Kidney (tissue), 13 donors: ENCODE measurements at regions not wholly inside any gene's neighbourhood (a gene's known extent, or its start where the extent isn't known, plus 50 kb on each side); places are given as distances from the start of the nearest gene placed in this dataset.

ENCODE experiments used
- DNase-seq, 5 donors: peaks; one replicate each; pipeline ENCODE4 v3.0.0-alpha.2; 2013 to 2020
- FAIRE-seq: peaks from 2 replicates; lab custom pipeline; 2012; peaks lifted over from hg19 to GRCh38; lab: Jason Lieb, UNC
- H3K27ac ChIP-seq, 2 donors: one replicate each; pipeline ENCODE4 v1.7.0; 2013; ENCODE audit warnings: low read depth in 2 of 2, low read length in 2 of 2, inconsistent platforms in 1 of 2
- H3K27me3 ChIP-seq: one replicate; pipeline ENCODE4 v1.7.1; 2013; ENCODE audit warnings: low read length, inconsistent platforms; ENCODE audit not compliant: control insufficient read depth, insufficient read depth
- H3K36me3 ChIP-seq, 3 donors: one replicate each; pipeline versions ENCODE4 v1.7.0 to v1.7.1; 2013; ENCODE audit warnings: low read length in 3 of 3, control low read depth in 1 of 3, inconsistent platforms in 1 of 3; ENCODE audit not compliant: insufficient read depth in 3 of 3, control insufficient read depth in 2 of 3
- H3K4me1 ChIP-seq, 3 donors: one replicate each; pipeline versions ENCODE4 v1.7.0 to v1.7.1; 2013; ENCODE audit warnings: low read length in 3 of 3, inconsistent platforms in 1 of 3, low read depth in 1 of 3; ENCODE audit not compliant: control insufficient read depth in 2 of 3, insufficient read depth in 2 of 3
- H3K4me3 ChIP-seq, 3 donors: one replicate each; pipeline versions ENCODE4 v1.7.0 to v1.8.1; 2013; ENCODE audit warnings: low read length in 3 of 3, control low read depth in 1 of 3, inconsistent platforms in 1 of 3
- H3K9ac ChIP-seq, 3 donors: one replicate each; pipeline versions ENCODE4 v1.7.0 to v1.7.1; 2013; ENCODE audit warnings: low read length in 3 of 3, control low read depth in 1 of 3, inconsistent platforms in 1 of 3
- H3K9me3 ChIP-seq, 3 donors: one replicate each; pipeline versions ENCODE4 v1.7.0 to v1.7.1; 2013; ENCODE audit warnings: low read length in 3 of 3, control low read depth in 1 of 3, inconsistent platforms in 1 of 3; ENCODE audit not compliant: control insufficient read depth in 2 of 3, insufficient read depth in 1 of 3
- CTCF ChIP-seq: IDR thresholded peaks from 3 replicates; pipeline ENCODE4 v1.5.1; 2012; ENCODE audit warnings: mild to moderate bottlenecking, moderate library complexity, borderline replicate concordance; ENCODE audit not compliant: insufficient read depth; ENCODE audit errors: extremely low read depth
- intact Hi-C: fragments of 100-400 bp; cut with DNase I; formaldehyde crosslinking; loops from one replicate; pipeline ENCODE4 v1.11.1; 2022
- donor health status: control.
- donor health status: control.
- donor health status: control.
- donor health status: control.
- donor health status: control.
- donor health status: DM: yes; HTN: yes; CAD: no.
- donor health status: Normal renal cell carcinoma (clear cell type).

- Histone ChIP-seq H3K9ac (no peak overlapping the region), H3K4me1 (peaks cover 0 to 3% (median 3%) of the 10 kb centered on the region in 3 donors), H3K9me3 (no peaks in the 10 kb centered on the region), H3K27ac (peak overlapping the region in 1 of 2 donors; percentile 54), H3K27me3 (no peaks in the 10 kb centered on the region), H3K36me3 (no peaks in the 10 kb centered on the region), H3K4me3 (peak overlapping the region in 1 of 3 donors; percentile 30)
- TF ChIP-seq CTCF: no peak
- peak in 3 of 5 donors; percentile 44 to 95 (median 88) for DNase-seq
- intact Hi-C loops: no loop called here
- peak; percentile 66 for FAIRE-seq
Observed at GRCh38 chr3:107208100-107208499, 169.1 kb upstream of the CCDC54 start.

GRCh38 chr3:107208796-107209195 lies 168.4 kb upstream of the CCDC54 start:
- intact Hi-C loops: no loop called here
- H3K9ac ChIP-seq: no peak overlapping the region
- FAIRE-seq: no peak
- peak overlapping the region; percentile 41 to 54 for H3K27ac ChIP-seq
- no peak for TF ChIP-seq CTCF
- no peaks in the 10 kb centered on the region for H3K9me3 ChIP-seq
- no peaks in the 10 kb centered on the region for H3K27me3 ChIP-seq
- no peak for DNase-seq
- peaks cover 0 to 3% (median 3%) of the 10 kb centered on the region in 3 donors for H3K4me1 ChIP-seq
- no peak overlapping the region for H3K4me3 ChIP-seq
- H3K36me3 ChIP-seq: no peaks in the 10 kb centered on the region

- peaks cover 0 to 3% (median 3%) of the 10 kb centered on the region in 3 donors for H3K4me1 ChIP-seq
- peak in 1 of 5 donors; percentile 9 for DNase-seq
- no peak for FAIRE-seq
Observed at GRCh38 chr3:107209302-107209990, 167.8 kb upstream of the CCDC54 start.

More at GRCh38 chr3:107209302-107209990, 167.8 kb upstream of the CCDC54 start:
- Histone ChIP-seq H3K4me3 (no peak overlapping the region), H3K36me3 (no peaks in the 10 kb centered on the region), H3K9ac (no peak overlapping the region), H3K9me3 (no peaks in the 10 kb centered on the region), H3K27me3 (no peaks in the 10 kb centered on the region), H3K27ac (peak overlapping the region in 1 of 2 donors; percentile 59)
- intact Hi-C loops: no loop called here
- no peak for TF ChIP-seq CTCF
